ENCODE measurements at regions not wholly inside any gene's neighbourhood (a gene's known extent, or its start where the extent isn't known, plus 50 kb on each side); places are given as distances from the start of the nearest gene placed in this dataset.

GRCh38 chr10:30256084-30256483, 93.0 kb downstream of the MTPAP start:
- DNase-seq: no peak

GRCh38 chr10:30254926-30255325, 94.2 kb downstream of the MTPAP start:
- DNase-seq: peak; percentile 28

GRCh38 chr10:30248728-30249127, 100.3 kb downstream of the MTPAP start:
- DNase-seq: no peak

- no peak for DNase-seq
Observed at GRCh38 chr10:30247704-30248103, 101.4 kb downstream of the MTPAP start.

- no peak for DNase-seq
Observed at GRCh38 chr10:30241422-30242110, 107.5 kb downstream of the MTPAP start.

- no peak for DNase-seq
Observed at GRCh38 chr10:30238836-30239235, 110.2 kb downstream of the MTPAP start.

GRCh38 chr10:30233186-30233959, 115.7 kb downstream of the MTPAP start:
- DNase-seq: peak; percentile 22

GRCh38 chr10:30231709-30232108, 117.4 kb downstream of the MTPAP start:
- DNase-seq: no peak

- no peak for DNase-seq
Observed at GRCh38 chr10:30231071-30231652, 117.9 kb downstream of the MTPAP start.

GRCh38 chr10:30229536-30229935, 119.5 kb downstream of the MTPAP start:
- DNase-seq: no peak

GRCh38 chr10:30228417-30229036, 120.6 kb downstream of the MTPAP start:
- no peak for DNase-seq

- DNase-seq: no peak
Observed at GRCh38 chr10:30227481-30227880, 121.6 kb downstream of the MTPAP start.

- peak; percentile 45 for DNase-seq
Observed at GRCh38 chr10:30219971-30220751, 128.9 kb downstream of the MTPAP start.

- no peak for DNase-seq
Observed at GRCh38 chr10:30216821-30217220, 132.3 kb downstream of the MTPAP start.

- DNase-seq: peak; percentile 33
Observed at GRCh38 chr10:30215623-30216022, 133.5 kb downstream of the MTPAP start.

GRCh38 chr10:30215141-30215540, 133.9 kb downstream of the MTPAP start:
- DNase-seq: peak; percentile 52

GRCh38 chr10:30210296-30210695, 138.8 kb downstream of the MTPAP start:
- no peak for DNase-seq

GRCh38 chr10:30208330-30208729, 140.7 kb downstream of the MTPAP start:
- DNase-seq: no peak

- DNase-seq: no peak
Observed at GRCh38 chr10:30207485-30208052, 141.5 kb downstream of the MTPAP start.

GRCh38 chr10:30200017-30200415, 140.6 kb upstream of the JCAD start:
- no peak for DNase-seq

- DNase-seq: no peak
Observed at GRCh38 chr10:30199376-30200016, 140.1 kb upstream of the JCAD start.

GRCh38 chr10:30197186-30197585, 137.8 kb upstream of the JCAD start:
- DNase-seq: no peak

All from fibroblast of skin of abdomen (primary cell).